ENCODE measurements at regions not wholly inside any gene's neighbourhood (a gene's known extent, or its start where the extent isn't known, plus 50 kb on each side); places are given as distances from the start of the nearest gene placed in this dataset.

DNA sequence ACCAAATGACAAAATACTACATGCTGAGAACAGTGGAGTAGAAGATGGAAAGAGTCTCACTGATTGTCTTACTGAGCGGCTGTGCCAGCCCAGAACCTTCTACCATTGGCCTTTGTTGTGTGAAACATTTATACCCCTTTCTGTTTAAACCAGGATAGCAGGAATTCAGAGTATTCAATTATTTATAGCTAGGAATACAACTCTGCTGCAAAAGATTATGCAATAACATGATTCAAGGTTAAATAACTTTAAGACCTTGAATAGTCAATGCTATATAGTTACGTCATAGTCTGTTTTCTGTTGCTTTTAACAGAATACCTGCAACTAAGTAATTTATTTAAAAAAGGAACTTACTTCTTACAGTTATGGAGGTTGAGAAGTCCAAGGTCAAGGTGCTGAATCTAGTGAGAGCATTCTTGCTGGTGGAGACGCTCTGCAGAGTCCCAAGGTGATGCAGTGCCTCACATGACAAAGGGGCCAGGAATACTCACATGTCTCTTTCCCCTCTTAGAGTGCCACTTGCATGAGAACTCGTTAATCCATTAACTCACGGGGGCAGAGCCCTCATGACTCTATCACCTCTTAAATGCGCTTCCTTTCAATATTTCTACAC is 371.8 kb downstream of the MDFIC start:
- H3K4me2 ChIP-seq (ENCODE audit: low read length): no peak overlapping the region
- H3K9ac ChIP-seq (ENCODE audit: low read length): no peak overlapping the region
- no peaks in the 10 kb centered on the region for H3F3A ChIP-seq (ENCODE audit: insufficient read depth, low read length, poor library complexity, severe bottlenecking)
- H3K9me2 ChIP-seq (ENCODE audit: insufficient read depth, low read length): no peaks in the 10 kb centered on the region
- no peak overlapping the region for H3K4me3 ChIP-seq (ENCODE audit: low read length)
- no peak overlapping the region for H2AFZ ChIP-seq (ENCODE audit: low read depth, low read length)
- no peaks in the 10 kb centered on the region for H3K9me3 ChIP-seq (ENCODE audit: low read length)
- H3K27ac ChIP-seq (ENCODE audit: low read length): no peak overlapping the region
- no peaks in the 10 kb centered on the region for H3K36me3 ChIP-seq (ENCODE audit: insufficient read depth, low read length)
- TF ChIP-seq, protein P1, sequence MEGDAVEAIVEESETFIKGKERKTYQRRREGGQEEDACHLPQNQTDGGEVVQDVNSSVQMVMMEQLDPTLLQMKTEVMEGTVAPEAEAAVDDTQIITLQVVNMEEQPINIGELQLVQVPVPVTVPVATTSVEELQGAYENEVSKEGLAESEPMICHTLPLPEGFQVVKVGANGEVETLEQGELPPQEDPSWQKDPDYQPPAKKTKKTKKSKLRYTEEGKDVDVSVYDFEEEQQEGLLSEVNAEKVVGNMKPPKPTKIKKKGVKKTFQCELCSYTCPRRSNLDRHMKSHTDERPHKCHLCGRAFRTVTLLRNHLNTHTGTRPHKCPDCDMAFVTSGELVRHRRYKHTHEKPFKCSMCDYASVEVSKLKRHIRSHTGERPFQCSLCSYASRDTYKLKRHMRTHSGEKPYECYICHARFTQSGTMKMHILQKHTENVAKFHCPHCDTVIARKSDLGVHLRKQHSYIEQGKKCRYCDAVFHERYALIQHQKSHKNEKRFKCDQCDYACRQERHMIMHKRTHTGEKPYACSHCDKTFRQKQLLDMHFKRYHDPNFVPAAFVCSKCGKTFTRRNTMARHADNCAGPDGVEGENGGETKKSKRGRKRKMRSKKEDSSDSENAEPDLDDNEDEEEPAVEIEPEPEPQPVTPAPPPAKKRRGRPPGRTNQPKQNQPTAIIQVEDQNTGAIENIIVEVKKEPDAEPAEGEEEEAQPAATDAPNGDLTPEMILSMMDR (IDR thresholded peaks at IDR 0.05; ENCODE audit: poor library complexity, severe bottlenecking): no peak
- TF ChIP-seq MXI1 (conservative IDR thresholded peaks at IDR 0.05; ENCODE audit: poor library complexity, severe bottlenecking) (no peak), POLR2AphosphoS5 (IDR thresholded peaks at IDR 0.05) (no peak), SMC3 (conservative IDR thresholded peaks at IDR 0.05; ENCODE audit: poor library complexity) (no peak), TAF1 (IDR thresholded peaks at IDR 0.05; ENCODE audit: low read depth) (no peak), RAD21 (conservative IDR thresholded peaks at IDR 0.05) (no peak), EZH2 (IDR thresholded peaks at IDR 0.05; ENCODE audit: borderline replicate concordance, insufficient read depth, low read length, poor library complexity, severe bottlenecking) (no peak), EP300 (conservative IDR thresholded peaks at IDR 0.05; ENCODE audit: poor library complexity, severe bottlenecking) (no peak)
- H4K20me1 ChIP-seq (ENCODE audit: insufficient read depth): no peaks in the 10 kb centered on the region
- H3K79me2 ChIP-seq (replicated peaks; ENCODE audit: insufficient read depth, low read length): no peaks in the 10 kb centered on the region
- H3K27me3 ChIP-seq (ENCODE audit: insufficient read depth, low read depth, low read length): no peaks in the 10 kb centered on the region

DNA sequence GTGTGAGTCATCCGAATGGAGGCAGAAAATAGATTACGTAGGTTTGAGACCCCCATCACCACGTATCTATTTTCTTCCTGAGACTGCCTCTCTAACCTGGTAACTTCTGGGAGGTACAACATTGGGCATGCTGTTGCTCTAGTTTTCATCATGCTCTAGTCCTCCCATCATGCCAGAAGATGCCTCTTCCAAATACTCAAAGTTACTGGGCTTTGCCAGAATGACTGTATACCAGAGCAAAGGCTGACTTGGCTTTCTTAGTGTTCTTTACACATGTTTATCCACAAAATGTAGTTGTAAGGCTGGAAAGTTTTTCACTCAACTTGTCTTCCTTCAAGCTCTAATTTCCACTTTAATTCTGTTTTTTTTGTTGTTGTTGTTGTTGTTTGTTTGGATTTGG is 370.5 kb downstream of the MDFIC start:
- Histone ChIP-seq H3K79me2 (replicated peaks; ENCODE audit: insufficient read depth, low read length) (no peaks in the 10 kb centered on the region), H3F3A (ENCODE audit: insufficient read depth, low read length, poor library complexity, severe bottlenecking) (no peaks in the 10 kb centered on the region), H4K20me1 (ENCODE audit: insufficient read depth) (no peaks in the 10 kb centered on the region), H3K9ac (ENCODE audit: low read length) (no peak overlapping the region), H3K4me3 (ENCODE audit: low read length) (no peak overlapping the region), H3K36me3 (ENCODE audit: insufficient read depth, low read length) (no peaks in the 10 kb centered on the region), H3K9me2 (ENCODE audit: insufficient read depth, low read length) (no peaks in the 10 kb centered on the region), H3K4me2 (ENCODE audit: low read length) (no peak overlapping the region), H3K9me3 (ENCODE audit: low read length) (no peaks in the 10 kb centered on the region), H2AFZ (ENCODE audit: low read depth, low read length) (no peak overlapping the region), H3K27ac (ENCODE audit: low read length) (no peak overlapping the region), H3K27me3 (ENCODE audit: insufficient read depth, low read depth, low read length) (no peaks in the 10 kb centered on the region)
- no peak for TF ChIP-seq SMC3 (conservative IDR thresholded peaks at IDR 0.05; ENCODE audit: poor library complexity)
- TF ChIP-seq, protein P1 (IDR thresholded peaks at IDR 0.05; ENCODE audit: poor library complexity, severe bottlenecking): no peak
- TF ChIP-seq TAF1 (IDR thresholded peaks at IDR 0.05; ENCODE audit: low read depth): no peak
- TF ChIP-seq, protein P2, sequence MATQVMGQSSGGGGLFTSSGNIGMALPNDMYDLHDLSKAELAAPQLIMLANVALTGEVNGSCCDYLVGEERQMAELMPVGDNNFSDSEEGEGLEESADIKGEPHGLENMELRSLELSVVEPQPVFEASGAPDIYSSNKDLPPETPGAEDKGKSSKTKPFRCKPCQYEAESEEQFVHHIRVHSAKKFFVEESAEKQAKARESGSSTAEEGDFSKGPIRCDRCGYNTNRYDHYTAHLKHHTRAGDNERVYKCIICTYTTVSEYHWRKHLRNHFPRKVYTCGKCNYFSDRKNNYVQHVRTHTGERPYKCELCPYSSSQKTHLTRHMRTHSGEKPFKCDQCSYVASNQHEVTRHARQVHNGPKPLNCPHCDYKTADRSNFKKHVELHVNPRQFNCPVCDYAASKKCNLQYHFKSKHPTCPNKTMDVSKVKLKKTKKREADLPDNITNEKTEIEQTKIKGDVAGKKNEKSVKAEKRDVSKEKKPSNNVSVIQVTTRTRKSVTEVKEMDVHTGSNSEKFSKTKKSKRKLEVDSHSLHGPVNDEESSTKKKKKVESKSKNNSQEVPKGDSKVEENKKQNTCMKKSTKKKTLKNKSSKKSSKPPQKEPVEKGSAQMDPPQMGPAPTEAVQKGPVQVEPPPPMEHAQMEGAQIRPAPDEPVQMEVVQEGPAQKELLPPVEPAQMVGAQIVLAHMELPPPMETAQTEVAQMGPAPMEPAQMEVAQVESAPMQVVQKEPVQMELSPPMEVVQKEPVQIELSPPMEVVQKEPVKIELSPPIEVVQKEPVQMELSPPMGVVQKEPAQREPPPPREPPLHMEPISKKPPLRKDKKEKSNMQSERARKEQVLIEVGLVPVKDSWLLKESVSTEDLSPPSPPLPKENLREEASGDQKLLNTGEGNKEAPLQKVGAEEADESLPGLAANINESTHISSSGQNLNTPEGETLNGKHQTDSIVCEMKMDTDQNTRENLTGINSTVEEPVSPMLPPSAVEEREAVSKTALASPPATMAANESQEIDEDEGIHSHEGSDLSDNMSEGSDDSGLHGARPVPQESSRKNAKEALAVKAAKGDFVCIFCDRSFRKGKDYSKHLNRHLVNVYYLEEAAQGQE (IDR thresholded peaks at IDR 0.05; ENCODE audit: borderline replicate concordance): no peak
- TF ChIP-seq EZH2 (IDR thresholded peaks at IDR 0.05; ENCODE audit: borderline replicate concordance, insufficient read depth, low read length, poor library complexity, severe bottlenecking): no peak
- TF ChIP-seq EP300 (conservative IDR thresholded peaks at IDR 0.05; ENCODE audit: poor library complexity, severe bottlenecking): no peak
- no peak for TF ChIP-seq POLR2AphosphoS5 (IDR thresholded peaks at IDR 0.05)
- no peak for TF ChIP-seq MXI1 (conservative IDR thresholded peaks at IDR 0.05; ENCODE audit: poor library complexity, severe bottlenecking)
- no peak for TF ChIP-seq RAD21 (conservative IDR thresholded peaks at IDR 0.05)

Measured in neural cell (in vitro differentiated cells).